ENCODE measurements at regions not wholly inside any gene's neighbourhood (a gene's known extent, or its start where the extent isn't known, plus 50 kb on each side); places are given as distances from the start of the nearest gene placed in this dataset.
"Not testable (repeated sequence)": the region's sequence is repeated elsewhere in the genome, so short reads cannot be mapped to it uniquely, and the experiment has no call there.

DNA sequence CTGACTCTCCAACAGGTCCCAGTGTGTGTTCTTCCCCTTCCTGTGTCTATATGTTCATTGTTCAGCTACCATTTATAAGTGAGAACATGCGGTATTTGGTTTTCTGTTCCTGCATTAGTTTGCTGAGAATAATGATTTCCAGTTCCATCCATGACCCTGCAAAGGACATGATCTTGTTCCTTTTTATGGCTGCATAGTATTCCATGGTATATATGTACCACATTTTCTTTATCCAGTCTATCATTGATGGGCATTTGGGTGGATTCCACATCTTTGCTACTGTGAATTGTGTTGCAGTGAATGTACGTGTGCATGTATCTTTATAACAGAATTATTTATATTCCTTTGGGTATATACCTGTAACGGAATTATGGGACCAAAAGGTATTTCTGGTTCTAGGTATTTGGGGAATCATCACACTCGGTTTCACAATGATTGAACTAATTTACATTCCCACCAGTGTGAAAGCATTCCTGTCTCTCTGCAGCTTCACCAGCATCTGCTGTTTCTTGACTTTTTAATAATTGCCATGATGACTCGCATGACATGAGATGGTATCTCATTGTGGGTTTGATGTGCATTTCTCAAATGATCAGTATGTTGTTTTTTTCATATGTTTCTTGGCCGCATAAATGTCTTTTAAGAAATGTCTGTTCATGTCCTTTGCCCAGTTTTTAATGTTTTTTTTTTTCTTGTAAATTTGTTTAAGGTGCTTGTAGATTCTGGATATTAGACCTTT lies 60.2 kb downstream of the LSMEM1 start:
- TF ChIP-seq, protein P1, sequence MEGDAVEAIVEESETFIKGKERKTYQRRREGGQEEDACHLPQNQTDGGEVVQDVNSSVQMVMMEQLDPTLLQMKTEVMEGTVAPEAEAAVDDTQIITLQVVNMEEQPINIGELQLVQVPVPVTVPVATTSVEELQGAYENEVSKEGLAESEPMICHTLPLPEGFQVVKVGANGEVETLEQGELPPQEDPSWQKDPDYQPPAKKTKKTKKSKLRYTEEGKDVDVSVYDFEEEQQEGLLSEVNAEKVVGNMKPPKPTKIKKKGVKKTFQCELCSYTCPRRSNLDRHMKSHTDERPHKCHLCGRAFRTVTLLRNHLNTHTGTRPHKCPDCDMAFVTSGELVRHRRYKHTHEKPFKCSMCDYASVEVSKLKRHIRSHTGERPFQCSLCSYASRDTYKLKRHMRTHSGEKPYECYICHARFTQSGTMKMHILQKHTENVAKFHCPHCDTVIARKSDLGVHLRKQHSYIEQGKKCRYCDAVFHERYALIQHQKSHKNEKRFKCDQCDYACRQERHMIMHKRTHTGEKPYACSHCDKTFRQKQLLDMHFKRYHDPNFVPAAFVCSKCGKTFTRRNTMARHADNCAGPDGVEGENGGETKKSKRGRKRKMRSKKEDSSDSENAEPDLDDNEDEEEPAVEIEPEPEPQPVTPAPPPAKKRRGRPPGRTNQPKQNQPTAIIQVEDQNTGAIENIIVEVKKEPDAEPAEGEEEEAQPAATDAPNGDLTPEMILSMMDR (IDR thresholded peaks at IDR 0.05; ENCODE audit: insufficient read depth, low read depth, low read length, missing control alignments), result no peak
- no peak for DNase-seq (ENCODE audit: low read depth)
- no peak overlapping the region for H3K4me3 ChIP-seq (ENCODE audit: low read depth, low read length)

DNA sequence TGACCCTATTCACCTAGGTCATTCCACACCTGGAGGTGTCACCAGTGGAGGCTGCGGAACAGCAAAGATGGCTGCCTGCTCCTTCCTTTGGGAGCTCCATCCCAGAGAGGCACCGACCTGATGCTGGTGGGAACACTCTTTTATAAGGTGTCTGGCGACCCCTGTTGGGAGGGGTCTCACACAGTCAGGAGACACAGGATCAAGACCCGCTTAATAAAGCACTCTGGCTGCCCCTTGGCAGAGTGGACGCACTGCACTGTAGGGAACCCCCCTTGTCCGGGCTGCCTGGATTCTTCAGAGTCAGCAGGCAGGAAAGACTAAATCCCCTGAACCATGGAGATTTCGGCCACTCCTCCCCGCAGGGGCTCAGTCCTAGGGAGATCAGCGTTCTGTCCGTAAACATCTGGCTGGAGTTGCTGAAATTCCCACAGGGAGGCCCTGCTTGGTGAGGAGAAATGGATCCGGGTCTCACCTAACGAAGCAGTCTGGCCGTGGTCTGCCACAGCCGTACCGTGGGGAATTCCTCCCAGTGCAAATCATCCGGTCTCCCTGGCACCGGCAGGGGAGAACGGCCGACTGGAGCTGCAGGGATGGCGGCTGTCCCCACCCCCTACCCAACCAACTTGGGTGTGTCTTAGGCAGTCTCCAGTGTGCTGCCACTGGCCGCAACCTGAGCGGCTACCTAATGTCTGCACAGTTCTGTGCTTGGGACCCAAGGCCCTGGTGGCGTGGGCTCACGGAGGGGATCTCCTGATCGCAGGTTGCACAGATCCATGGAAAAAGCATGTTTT lies 66.1 kb downstream of the LSMEM1 start:
- H3K4me3 ChIP-seq (ENCODE audit: low read depth, low read length), result no peak overlapping the region
- DNase-seq (ENCODE audit: low read depth), result peak; percentile 15
- TF ChIP-seq, protein P1 (IDR thresholded peaks at IDR 0.05; ENCODE audit: insufficient read depth, low read depth, low read length, missing control alignments), result no peak

DNA sequence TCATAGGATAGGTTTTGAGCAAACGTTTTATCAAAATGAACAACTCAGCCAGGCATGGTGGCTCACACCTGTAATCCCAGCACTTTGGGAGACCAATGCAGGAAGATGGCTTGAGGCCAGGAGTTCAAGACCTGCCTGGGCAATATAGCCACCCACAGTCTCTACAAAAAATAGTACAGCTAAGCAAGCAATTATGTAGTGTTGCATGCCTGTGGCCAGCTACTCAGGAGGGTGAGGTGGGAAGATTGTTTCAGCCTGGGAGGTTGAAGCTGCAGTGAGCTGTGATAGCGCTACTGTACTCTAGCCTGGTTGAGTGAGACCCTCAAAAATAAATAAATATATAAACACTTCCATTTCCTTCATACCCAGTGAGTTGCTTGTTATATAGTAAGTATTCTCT lies 67.1 kb downstream of the LSMEM1 start:
- no peak for DNase-seq (ENCODE audit: low read depth)
- TF ChIP-seq, protein P1 (IDR thresholded peaks at IDR 0.05; ENCODE audit: insufficient read depth, low read depth, low read length, missing control alignments), result no peak
- no peak overlapping the region for H3K4me3 ChIP-seq (ENCODE audit: low read depth, low read length)

DNA sequence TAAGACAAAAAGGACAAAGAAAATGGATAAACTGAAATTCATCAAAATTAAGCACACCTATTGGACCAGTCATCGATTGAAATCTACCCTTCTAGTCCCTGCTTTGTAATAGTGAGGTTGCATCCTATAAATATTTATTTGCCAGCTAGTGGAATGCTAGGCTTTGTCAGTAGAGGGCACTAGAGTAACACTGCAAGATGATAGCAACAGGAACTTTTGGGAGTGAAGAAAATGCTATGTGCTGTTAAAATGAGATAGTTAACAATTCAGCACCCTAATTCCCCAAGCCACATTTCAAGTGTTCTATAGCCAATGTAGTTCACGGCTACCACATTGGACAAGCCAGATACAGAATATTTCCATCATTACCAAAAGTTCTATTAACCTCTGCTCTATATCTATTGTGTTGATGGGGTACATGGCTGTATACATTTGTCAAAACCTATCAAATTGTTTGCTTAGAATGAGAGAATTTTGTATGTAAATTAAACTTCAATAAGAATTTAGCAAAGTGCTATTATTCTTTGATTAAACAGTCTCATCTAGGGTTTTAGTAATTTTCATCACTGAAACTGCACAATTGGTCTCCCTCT lies 69.8 kb downstream of the LSMEM1 start:
- TF ChIP-seq, protein P1 (IDR thresholded peaks at IDR 0.05; ENCODE audit: insufficient read depth, low read depth, low read length, missing control alignments), result peak; percentile 86
- no peak overlapping the region for H3K4me3 ChIP-seq (ENCODE audit: low read depth, low read length)
- peak; percentile 77 for DNase-seq (ENCODE audit: low read depth)

DNA sequence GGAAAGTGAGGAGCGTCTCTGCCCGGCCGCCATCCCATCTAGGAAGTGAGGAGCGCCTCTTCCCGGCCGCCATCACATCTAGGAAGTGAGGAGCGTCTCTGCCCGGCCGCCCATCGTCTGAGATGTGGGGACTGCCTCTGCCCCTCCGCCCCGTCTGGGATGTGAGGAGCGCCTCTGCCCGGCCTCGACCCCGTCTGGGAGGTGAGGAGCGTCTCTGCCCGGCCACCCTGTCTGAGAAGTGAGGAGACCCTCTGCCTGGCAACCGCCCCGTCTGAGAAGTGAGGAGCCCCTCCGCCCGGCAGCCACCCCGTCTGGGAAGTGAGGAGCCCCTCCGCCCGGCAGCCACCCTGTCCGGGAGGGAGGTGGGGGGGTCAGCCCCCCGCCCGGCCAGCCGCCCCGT lies 70.7 kb downstream of the LSMEM1 start:
- H3K4me3 ChIP-seq (ENCODE audit: low read depth, low read length); DNase-seq (ENCODE audit: low read depth): not testable (repeated sequence)

DNA sequence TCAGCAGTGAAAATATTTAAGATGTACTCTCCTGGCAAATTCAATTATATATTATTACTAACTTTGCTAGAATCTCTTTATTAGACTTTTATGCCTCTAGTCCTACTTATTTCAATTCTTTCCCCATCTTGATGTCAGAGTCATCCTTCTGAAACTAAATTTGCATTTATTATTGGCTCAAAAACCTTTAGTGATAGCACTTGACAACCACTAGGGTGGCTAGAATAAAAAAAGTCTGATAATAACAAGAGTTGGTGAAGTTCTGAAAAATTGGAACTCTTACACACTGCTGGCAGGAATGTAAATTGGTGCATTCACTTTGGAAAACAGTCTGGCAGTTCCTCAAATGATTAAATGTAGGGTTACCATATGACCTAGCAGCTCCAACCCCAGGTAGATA lies 73.8 kb downstream of the LSMEM1 start:
- no peak for DNase-seq (ENCODE audit: low read depth)
- TF ChIP-seq, protein P1 (IDR thresholded peaks at IDR 0.05; ENCODE audit: insufficient read depth, low read depth, low read length, missing control alignments), result no peak
- H3K4me3 ChIP-seq (ENCODE audit: low read depth, low read length), result no peak overlapping the region

DNA sequence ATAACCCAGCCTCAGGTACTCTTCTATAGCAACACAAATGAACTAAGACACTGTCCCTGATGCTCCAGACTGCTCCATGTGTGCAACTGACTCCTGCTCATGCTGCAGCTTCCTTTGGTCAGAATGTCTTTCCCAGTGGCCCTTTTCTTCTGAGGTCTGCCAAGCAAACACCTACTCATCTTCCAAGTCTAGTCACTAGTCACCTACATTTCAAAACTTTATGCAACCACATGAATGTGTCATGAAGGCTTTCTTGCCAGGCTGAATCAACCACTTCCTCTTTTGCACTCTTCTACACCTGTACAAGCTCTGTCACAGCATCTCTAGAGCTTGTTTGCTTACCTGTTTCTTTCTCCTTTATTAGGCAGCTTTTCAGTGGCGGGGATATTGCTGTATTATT lies 75.8 kb downstream of the LSMEM1 start:
- TF ChIP-seq, protein P1 (IDR thresholded peaks at IDR 0.05; ENCODE audit: insufficient read depth, low read depth, low read length, missing control alignments), result no peak
- DNase-seq (ENCODE audit: low read depth), result peak; percentile 56
- H3K4me3 ChIP-seq (ENCODE audit: low read depth, low read length), result no peak overlapping the region

Data from GM12865 (cell line).